HL-60 (cell line): ENCODE measurements at regions not wholly inside any gene's neighbourhood (a gene's known extent, or its start where the extent isn't known, plus 50 kb on each side); places are given as distances from the start of the nearest gene placed in this dataset.

ENCODE experiments used
- DNase-seq, 2 experiments: peaks; one replicate each; pipeline ENCODE4 v3.0.0-alpha.2; 2010 to 2020; ENCODE audit warnings: low read depth in 1 of 2, low spot score in 1 of 2
- H3K27ac ChIP-seq: fragments of 250-450 bp; sonication (Bioruptor Pico); replicated peaks from 2 replicates; pipeline ENCODE4 v1.5.1; 2020; ENCODE audit warnings: mild to moderate bottlenecking, moderate library complexity
- H3K27me3 ChIP-seq: fragments of 250-450 bp; sonication (Bioruptor Pico); 2 replicates; pipeline ENCODE4 v1.5.1; 2021; ENCODE audit warnings: mild to moderate bottlenecking, moderate library complexity; ENCODE audit not compliant: insufficient read depth, poor library complexity, severe bottlenecking
- H3K4me3 ChIP-seq: replicated peaks from 2 replicates; pipeline ENCODE4 v1.5.1; 2011; ENCODE audit warnings: mild to moderate bottlenecking, control low read depth, low read length; ENCODE audit not compliant: insufficient read depth
- GABPA ChIP-seq: IDR thresholded peaks from 2 replicates; pipeline ENCODE4 v1.6.1; 2012; ENCODE audit warnings: low read depth
- POLR2AphosphoS5 ChIP-seq: IDR thresholded peaks from 2 replicates; pipeline ENCODE4 v1.6.1; 2012; ENCODE audit warnings: low read depth
- SPI1 ChIP-seq: IDR thresholded peaks from 2 replicates; pipeline ENCODE4 v1.6.1; 2012; ENCODE audit warnings: low read depth, mild to moderate bottlenecking, borderline replicate concordance
- TF ChIP-seq, protein P1 (sequence below): IDR thresholded peaks from one replicate; pipeline ENCODE4 v1.5.1; 2011; ENCODE audit warnings: low read length, control low read depth, inconsistent platforms; ENCODE audit not compliant: insufficient read depth
- TF ChIP-seq, protein P2 (sequence below): IDR thresholded peaks from 2 replicates; pipeline ENCODE4 v1.6.1; 2012; ENCODE audit warnings: low read depth; ENCODE audit not compliant: insufficient replicate concordance

GRCh38 chr13:53920916-53921315 lies 892.3 kb downstream of the OLFM4 start:
- H3K27me3 ChIP-seq, result no peaks in the 10 kb centered on the region
- no peak for DNase-seq
- H3K4me3 ChIP-seq, result no peak overlapping the region
- H3K27ac ChIP-seq, result no peak overlapping the region
- no peak for TF ChIP-seq GABPA
- TF ChIP-seq, protein P1, sequence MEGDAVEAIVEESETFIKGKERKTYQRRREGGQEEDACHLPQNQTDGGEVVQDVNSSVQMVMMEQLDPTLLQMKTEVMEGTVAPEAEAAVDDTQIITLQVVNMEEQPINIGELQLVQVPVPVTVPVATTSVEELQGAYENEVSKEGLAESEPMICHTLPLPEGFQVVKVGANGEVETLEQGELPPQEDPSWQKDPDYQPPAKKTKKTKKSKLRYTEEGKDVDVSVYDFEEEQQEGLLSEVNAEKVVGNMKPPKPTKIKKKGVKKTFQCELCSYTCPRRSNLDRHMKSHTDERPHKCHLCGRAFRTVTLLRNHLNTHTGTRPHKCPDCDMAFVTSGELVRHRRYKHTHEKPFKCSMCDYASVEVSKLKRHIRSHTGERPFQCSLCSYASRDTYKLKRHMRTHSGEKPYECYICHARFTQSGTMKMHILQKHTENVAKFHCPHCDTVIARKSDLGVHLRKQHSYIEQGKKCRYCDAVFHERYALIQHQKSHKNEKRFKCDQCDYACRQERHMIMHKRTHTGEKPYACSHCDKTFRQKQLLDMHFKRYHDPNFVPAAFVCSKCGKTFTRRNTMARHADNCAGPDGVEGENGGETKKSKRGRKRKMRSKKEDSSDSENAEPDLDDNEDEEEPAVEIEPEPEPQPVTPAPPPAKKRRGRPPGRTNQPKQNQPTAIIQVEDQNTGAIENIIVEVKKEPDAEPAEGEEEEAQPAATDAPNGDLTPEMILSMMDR, result no peak
- no peak for TF ChIP-seq SPI1
- TF ChIP-seq POLR2AphosphoS5, result no peak
- TF ChIP-seq, protein P2, sequence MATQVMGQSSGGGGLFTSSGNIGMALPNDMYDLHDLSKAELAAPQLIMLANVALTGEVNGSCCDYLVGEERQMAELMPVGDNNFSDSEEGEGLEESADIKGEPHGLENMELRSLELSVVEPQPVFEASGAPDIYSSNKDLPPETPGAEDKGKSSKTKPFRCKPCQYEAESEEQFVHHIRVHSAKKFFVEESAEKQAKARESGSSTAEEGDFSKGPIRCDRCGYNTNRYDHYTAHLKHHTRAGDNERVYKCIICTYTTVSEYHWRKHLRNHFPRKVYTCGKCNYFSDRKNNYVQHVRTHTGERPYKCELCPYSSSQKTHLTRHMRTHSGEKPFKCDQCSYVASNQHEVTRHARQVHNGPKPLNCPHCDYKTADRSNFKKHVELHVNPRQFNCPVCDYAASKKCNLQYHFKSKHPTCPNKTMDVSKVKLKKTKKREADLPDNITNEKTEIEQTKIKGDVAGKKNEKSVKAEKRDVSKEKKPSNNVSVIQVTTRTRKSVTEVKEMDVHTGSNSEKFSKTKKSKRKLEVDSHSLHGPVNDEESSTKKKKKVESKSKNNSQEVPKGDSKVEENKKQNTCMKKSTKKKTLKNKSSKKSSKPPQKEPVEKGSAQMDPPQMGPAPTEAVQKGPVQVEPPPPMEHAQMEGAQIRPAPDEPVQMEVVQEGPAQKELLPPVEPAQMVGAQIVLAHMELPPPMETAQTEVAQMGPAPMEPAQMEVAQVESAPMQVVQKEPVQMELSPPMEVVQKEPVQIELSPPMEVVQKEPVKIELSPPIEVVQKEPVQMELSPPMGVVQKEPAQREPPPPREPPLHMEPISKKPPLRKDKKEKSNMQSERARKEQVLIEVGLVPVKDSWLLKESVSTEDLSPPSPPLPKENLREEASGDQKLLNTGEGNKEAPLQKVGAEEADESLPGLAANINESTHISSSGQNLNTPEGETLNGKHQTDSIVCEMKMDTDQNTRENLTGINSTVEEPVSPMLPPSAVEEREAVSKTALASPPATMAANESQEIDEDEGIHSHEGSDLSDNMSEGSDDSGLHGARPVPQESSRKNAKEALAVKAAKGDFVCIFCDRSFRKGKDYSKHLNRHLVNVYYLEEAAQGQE, result no peak

DNA sequence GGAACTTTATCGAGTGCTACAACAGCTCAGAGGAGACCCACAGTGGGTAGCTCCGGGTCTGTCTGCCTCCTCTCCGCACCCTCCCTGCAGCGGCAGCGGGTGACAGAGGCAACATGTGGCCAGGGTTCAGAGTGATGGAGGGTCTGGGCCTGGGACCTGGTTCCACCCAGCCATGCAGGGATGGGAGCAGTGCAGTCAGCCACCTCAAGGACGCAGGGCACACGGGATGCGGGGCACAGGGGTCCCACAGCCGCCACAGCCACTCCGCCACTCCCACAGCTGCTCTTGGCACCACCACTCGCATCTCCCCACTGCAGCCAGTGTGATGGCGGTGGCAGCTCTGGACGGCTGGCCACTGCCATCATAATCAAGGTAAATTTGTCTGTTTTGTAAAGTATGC lies 892.9 kb downstream of the OLFM4 start:
- H3K4me3 ChIP-seq, result no peak overlapping the region

DNA sequence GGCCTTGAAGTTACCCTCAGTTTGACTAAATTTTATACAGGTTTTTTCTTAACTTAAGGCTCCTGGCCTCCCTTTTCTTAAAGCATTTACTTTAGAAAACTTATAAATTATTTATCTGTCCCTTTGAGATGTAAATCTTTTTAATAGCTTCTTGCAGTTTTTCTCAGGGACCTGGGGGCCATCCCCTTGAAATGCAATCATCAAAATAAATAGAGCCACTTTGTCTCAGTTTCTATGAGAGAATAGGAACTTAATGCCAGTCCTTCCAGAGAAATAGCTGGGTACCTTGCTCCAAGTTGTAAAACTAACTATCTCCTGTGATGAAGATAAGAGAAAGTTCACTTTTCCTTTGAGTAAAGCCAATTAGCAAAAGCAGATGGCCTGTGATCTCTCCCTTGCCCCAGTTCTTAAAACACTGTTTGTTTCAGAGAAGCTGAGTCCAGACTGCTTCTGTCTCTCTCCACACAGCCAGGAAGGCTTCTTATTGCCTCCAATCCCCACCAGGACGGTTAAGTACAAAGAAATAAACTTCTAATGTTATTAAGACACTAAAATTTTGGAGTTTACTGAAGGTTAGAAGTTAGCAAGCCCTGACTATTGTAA lies 913.1 kb downstream of the OLFM4 start:
- no peak for TF ChIP-seq SPI1
- TF ChIP-seq GABPA, result no peak
- TF ChIP-seq, protein P1, result no peak
- TF ChIP-seq, protein P2, result no peak
- TF ChIP-seq POLR2AphosphoS5, result no peak
- Histone ChIP-seq H3K27me3 (no peaks in the 10 kb centered on the region), H3K4me3 (no peak overlapping the region), H3K27ac (no peak overlapping the region)
- DNase-seq, result no peak

More for the DNA sequence above, 892.9 kb downstream of the OLFM4 start:
- Histone ChIP-seq H3K27ac (no peak overlapping the region), H3K27me3 (no peaks in the 10 kb centered on the region)
- TF ChIP-seq SPI1 (no peak), POLR2AphosphoS5 (no peak)
- TF ChIP-seq, protein P1, result no peak
- DNase-seq, result no peak

DNA sequence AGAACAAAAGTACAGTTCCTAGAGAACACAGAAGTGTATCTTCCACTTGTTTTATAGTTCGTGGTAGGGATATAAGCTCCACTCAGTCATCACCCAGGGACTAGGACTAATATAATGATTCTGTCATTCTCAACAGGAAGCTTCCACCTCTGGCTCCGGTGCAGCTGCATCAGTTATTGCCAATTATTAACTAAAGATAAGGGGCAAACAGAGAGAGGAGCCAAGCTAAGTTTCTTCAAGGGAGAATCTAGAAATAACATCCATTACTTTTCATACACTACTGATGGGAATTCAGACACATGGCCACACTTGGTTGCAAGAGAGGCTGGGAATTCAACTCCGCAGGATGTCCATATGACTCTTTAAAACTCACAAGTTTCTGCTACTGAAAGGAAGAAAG lies 917.9 kb downstream of the OLFM4 start:
- TF ChIP-seq SPI1 (no peak), POLR2AphosphoS5 (no peak), GABPA (no peak)
- TF ChIP-seq, protein P1, result no peak
- TF ChIP-seq, protein P2, result no peak
- Histone ChIP-seq H3K27ac (no peak overlapping the region), H3K4me3 (no peak overlapping the region), H3K27me3 (no peaks in the 10 kb centered on the region)
- no peak for DNase-seq
